K562 (cell line): ENCODE measurements at regions not wholly inside any gene's neighbourhood (a gene's known extent, or its start where the extent isn't known, plus 50 kb on each side); places are given as distances from the start of the nearest gene placed in this dataset.
A peak's percentile ranks its signal among the peaks of the same experiment; 100 is the strongest.

ENCODE experiments used
- BRD4 ChIP-seq: fragments of 200-600 bp; sonication (generic); IDR thresholded peaks from 2 replicates; pipeline ENCODE4 v1.6.1; 2017; ENCODE audit warnings: inconsistent platforms
- CHD4 ChIP-seq: fragments of 200-600 bp; sonication (generic); IDR thresholded peaks from 3 replicates; pipeline ENCODE4 v1.6.1; 2012; ENCODE audit warnings: low read depth, mild to moderate bottlenecking, mixed read lengths, low read length, inconsistent platforms; ENCODE audit not compliant: insufficient read depth, insufficient replicate concordance, poor library complexity, severe bottlenecking
- HMBOX1 ChIP-seq: sonication (generic); IDR thresholded peaks from 2 replicates; pipeline ENCODE4 v1.6.1; 2016
- JUND ChIP-seq, 2 experiments: IDR thresholded peaks; 2 replicates in 1 of 2; 3 replicates in 1 of 2; pipeline ENCODE4 v1.6.1; 2011; ENCODE audit warnings: borderline replicate concordance in 2 of 2, low read depth in 2 of 2, low read length in 2 of 2, improper control_type of control experiment in 1 of 2, missing biosample characterization in 1 of 2, missing genetic modification characterization in 1 of 2, missing genetic modification reagents in 1 of 2
- KDM5B ChIP-seq: fragments of 200-600 bp; sonication (generic); IDR thresholded peaks from 2 replicates; pipeline ENCODE4 v1.6.1; 2012; ENCODE audit warnings: low read depth, mild to moderate bottlenecking, moderate library complexity, low read length, control low read depth, inconsistent platforms; ENCODE audit not compliant: insufficient replicate concordance
- POLR2H ChIP-seq: IDR thresholded peaks from 2 replicates; pipeline ENCODE4 v1.6.1; 2016; ENCODE audit warnings: missing genetic modification characterization, low read depth, mild to moderate bottlenecking, control low read depth, missing compliant biosample characterization, moderate library complexity
- RAD21 ChIP-seq, 2 experiments: fragments of 250-450 bp in 1 of 2; fragments of 450-650 bp in 1 of 2; sonication (Bioruptor Pico) in 1 of 2; formaldehyde crosslinking in 1 of 2; IDR thresholded peaks in 1 of 2; conservative IDR thresholded peaks in 1 of 2; 2 replicates each; pipeline versions ENCODE4 v1.4.0 to v1.8.0; 2020 to 2022; ENCODE audit warnings: mild to moderate bottlenecking in 2 of 2, moderate library complexity in 1 of 2
- RFX1 ChIP-seq: fragments of 450-650 bp; IDR thresholded peaks from 2 replicates; pipeline ENCODE4 v1.6.1; 2016; ENCODE audit warnings: mild to moderate bottlenecking, moderate library complexity
- STAG1 ChIP-seq: sonication (generic); formaldehyde crosslinking; IDR thresholded peaks from 2 replicates; pipeline ENCODE4 v1.5.0; 2020; ENCODE audit warnings: missing genetic modification reagents, borderline replicate concordance
- ZNF124 ChIP-seq: sonication (generic); formaldehyde crosslinking; IDR thresholded peaks from 2 replicates; pipeline ENCODE4 v1.8.1; 2022; ENCODE audit warnings: missing genetic modification reagents
- ZNF23 ChIP-seq: fragments of 250-450 bp; sonication (Bioruptor Pico); IDR thresholded peaks from 2 replicates; pipeline ENCODE4 v1.4.0; 2020; ENCODE audit warnings: mild to moderate bottlenecking
- ZNF277 ChIP-seq: fragments of 250-450 bp; sonication (Bioruptor Pico); IDR thresholded peaks from 2 replicates; pipeline ENCODE4 v1.8.0; 2022; ENCODE audit warnings: inconsistent platforms, mild to moderate bottlenecking, moderate library complexity, borderline replicate concordance
- ZNF280B ChIP-seq: fragments of 250-450 bp; sonication (Bioruptor Pico); IDR thresholded peaks from 2 replicates; pipeline ENCODE4 v1.5.1; 2021; ENCODE audit warnings: mild to moderate bottlenecking
- ZNF395 ChIP-seq: fragments of 200-800 bp; sonication (Bioruptor generic); IDR thresholded peaks from 2 replicates; pipeline ENCODE4 v1.6.1; 2017; ENCODE audit warnings: missing genetic modification characterization, missing compliant biosample characterization
- ZNF518B ChIP-seq: fragments of 250-450 bp; sonication (Bioruptor Pico); IDR thresholded peaks from 2 replicates; pipeline ENCODE4 v1.5.0; 2021; ENCODE audit warnings: mild to moderate bottlenecking, moderate library complexity
- ZNF785 ChIP-seq: fragments of 250-450 bp; sonication (Bioruptor Pico); IDR thresholded peaks from 2 replicates; pipeline ENCODE4 v1.4.0; 2020; ENCODE audit warnings: mild to moderate bottlenecking

GRCh38 chr6:28725890-28726348, 197.9 kb downstream of the TRIM27 start (continued):
- no peak for TF ChIP-seq ZNF280B (CRISPR knock-in tag)
- no peak for TF ChIP-seq BRD4
- peak; percentile 99 for TF ChIP-seq POLR2H
- no peak for TF ChIP-seq ZNF785
- peak; percentile 28; the same call in 1 of the 2 replicates for TF ChIP-seq JUND (IDR thresholded peaks at IDR 0.05; ENCODE audit: borderline replicate concordance, low read depth, low read length)
- no peak; the same call in 2 of the 3 replicates for TF ChIP-seq JUND (tag; IDR thresholded peaks at IDR 0.05; ENCODE audit: borderline replicate concordance, low read depth, low read length)
- TF ChIP-seq ZNF277 (CRISPR knock-in tag) = no peak
- TF ChIP-seq HMBOX1 = peak; percentile 88
- no peak for TF ChIP-seq STAG1
- TF ChIP-seq RFX1 = no peak
- TF ChIP-seq ZNF395 = 0 out of 2 replicates have a peak, but pooled peaks have one; percentile 0
- no peak for TF ChIP-seq CHD4
- TF ChIP-seq ZNF124 = no peak
- TF ChIP-seq KDM5B = no peak
- 0 out of 4 replicates have a peak, but pooled peaks of 1 of the 2 experiments have one; percentile 9 for TF ChIP-seq RAD21 (CRISPR knock-in tag; conservative IDR thresholded peaks at IDR 0.05 in 1 of 2, IDR thresholded peaks at IDR 0.05 in 1 of 2)
- no peak for TF ChIP-seq ZNF518B (CRISPR knock-in tag)
- no peak for TF ChIP-seq ZNF23 (CRISPR knock-in tag)
